Lung (tissue), 11 donors: ENCODE measurements at regions not wholly inside any gene's neighbourhood (a gene's known extent, or its start where the extent isn't known, plus 50 kb on each side); places are given as distances from the start of the nearest gene placed in this dataset.

Experiments
- ATAC-seq: fragments of 200-7000 bp; cut with Tn5 transposase; one replicate; pipeline ENCODE4 v1.9.1; 2020; ENCODE audit warnings: moderate number of reproducible peaks; ENCODE audit not compliant: insufficient read depth, low FRiP score
- DNase-seq, 3 donors: peaks; one replicate each; pipeline ENCODE4 v3.0.0-alpha.2; 2013 to 2017
- H3K27ac ChIP-seq, 2 donors: one replicate each; pipeline ENCODE4 v1.5.1; 2013; ENCODE audit warnings: mild to moderate bottlenecking in 2 of 2, moderate library complexity in 2 of 2, control low read depth in 1 of 2, inconsistent platforms in 1 of 2, low read depth in 1 of 2, low read length in 1 of 2
- H3K27me3 ChIP-seq, 3 donors: one replicate each; pipeline ENCODE4 v1.5.1; 2013; ENCODE audit warnings: low read length in 2 of 3; ENCODE audit not compliant: control insufficient read depth in 3 of 3, insufficient read depth in 3 of 3
- H3K36me3 ChIP-seq, 4 donors: one replicate each; pipeline ENCODE4 v1.5.1; 2013; ENCODE audit warnings: low read length in 4 of 4, mild to moderate bottlenecking in 1 of 4, moderate library complexity in 1 of 4; ENCODE audit not compliant: control insufficient read depth in 4 of 4, insufficient read depth in 4 of 4
- H3K4me1 ChIP-seq, 5 donors: one replicate each; pipeline ENCODE4 v1.5.1; 2013; ENCODE audit warnings: low read length in 5 of 5, mild to moderate bottlenecking in 2 of 5, moderate library complexity in 1 of 5; ENCODE audit not compliant: control insufficient read depth in 5 of 5, insufficient read depth in 5 of 5
- H3K4me3 ChIP-seq: one replicate; pipeline ENCODE4 v1.5.1; 2013; ENCODE audit warnings: mild to moderate bottlenecking, control low read depth, moderate library complexity
- H3K9ac ChIP-seq, 2 donors: one replicate each; pipeline ENCODE4 v1.5.1; 2013; ENCODE audit warnings: low read length in 2 of 2, control low read depth in 1 of 2; ENCODE audit not compliant: insufficient read depth in 1 of 2
- H3K9me3 ChIP-seq, 4 donors: one replicate each; pipeline ENCODE4 v1.5.1; 2013; ENCODE audit warnings: low read length in 3 of 4, mild to moderate bottlenecking in 1 of 4, moderate library complexity in 1 of 4; ENCODE audit not compliant: control insufficient read depth in 4 of 4, insufficient read depth in 3 of 4
- CTCF ChIP-seq: IDR thresholded peaks from 2 replicates; pipeline ENCODE4 v1.5.1; 2012; ENCODE audit warnings: mild to moderate bottlenecking; ENCODE audit errors: control extremely low read depth, extremely low read depth
- WGBS, 2 donors: extraction: QIAGEN DNeasy Blood & Tissue Kit; methylation state at CpG; one replicate each; pipeline ENCODE4 v1.1.7; 2013; 5-methylcytosine and 5-hydroxymethylcytosine counted together
- donor health status: control.
- donor health status: control.
- donor health status: Bipolar disorder and iron deficiency.
- donor health status: healthy.
- donor health status: DM: yes; HTN: yes; CAD: no.

- DNase-seq = no peak
- no peak overlapping the region for H3K9ac ChIP-seq
- no peak overlapping the region for H3K4me3 ChIP-seq
- H3K27me3 ChIP-seq = no peaks in the 10 kb centered on the region
- H3K4me1 ChIP-seq = peaks cover 4 to 47% (median 17%) of the 10 kb centered on the region in 5 donors
- H3K27ac ChIP-seq = no peak overlapping the region
- whole genome bisulfite sequencing, 2 donors = 94 to 97% methylated on average over 11 of the region's 11 CpGs
- TF ChIP-seq CTCF = no peak
- no peak for ATAC-seq
- H3K36me3 ChIP-seq = no peaks in the 10 kb centered on the region
- H3K9me3 ChIP-seq = no peaks in the 10 kb centered on the region
Measured at GRCh38 chr20:53658973-53659372, 65.3 kb upstream of the ZNF217 start.

GRCh38 chr20:53658322-53658721, 64.7 kb upstream of the ZNF217 start:
- peaks cover 4 to 49% (median 17%) of the 10 kb centered on the region in 5 donors for H3K4me1 ChIP-seq

GRCh38 chr20:53657732-53658131, 64.1 kb upstream of the ZNF217 start:
- Histone ChIP-seq H3K36me3 (no peaks in the 10 kb centered on the region), H3K4me1 (peaks cover 5 to 55% (median 17%) of the 10 kb centered on the region in 5 donors), H3K27me3 (no peaks in the 10 kb centered on the region), H3K9ac (no peak overlapping the region), H3K9me3 (no peaks in the 10 kb centered on the region), H3K27ac (no peak overlapping the region), H3K4me3 (no peak overlapping the region)
- WGBS, 2 donors = 71 to 73% methylated on average over 1 of the region's 1 CpG
- ATAC-seq (no peak), DNase-seq (peak in 1 of 3 donors; percentile 53)
- TF ChIP-seq CTCF = no peak

More at GRCh38 chr20:53658322-53658721, 64.7 kb upstream of the ZNF217 start:
- Histone ChIP-seq H3K9ac (no peak overlapping the region), H3K27me3 (no peaks in the 10 kb centered on the region), H3K9me3 (no peaks in the 10 kb centered on the region), H3K36me3 (no peaks in the 10 kb centered on the region), H3K4me3 (no peak overlapping the region), H3K27ac (no peak overlapping the region)
- ATAC-seq (no peak), DNase-seq (peak in 1 of 3 donors; percentile 18)
- WGBS, 2 donors = 81 to 84% methylated on average over 5 of the region's 5 CpGs
- no peak for TF ChIP-seq CTCF

- Histone ChIP-seq H3K4me1 (peaks cover 3 to 59% (median 20%) of the 10 kb centered on the region in 5 donors), H3K27me3 (no peaks in the 10 kb centered on the region), H3K27ac (no peak overlapping the region), H3K9ac (no peak overlapping the region), H3K4me3 (no peak overlapping the region), H3K9me3 (no peaks in the 10 kb centered on the region), H3K36me3 (no peaks in the 10 kb centered on the region)
- WGBS, 2 donors = 85 to 95% methylated on average over 1 of the region's 1 CpG
- no peak for ATAC-seq
- DNase-seq = peak in 2 of 3 donors; percentile 37 to 55
- no peak for TF ChIP-seq CTCF
Measured at GRCh38 chr20:53657279-53657678, 63.6 kb upstream of the ZNF217 start.
